NCI-H187 (cell line): ENCODE measurements at regions not wholly inside any gene's neighbourhood (a gene's known extent, or its start where the extent isn't known, plus 50 kb on each side); places are given as distances from the start of the nearest gene placed in this dataset.
"Not testable (repeated sequence)": the region's sequence is repeated elsewhere in the genome, so short reads cannot be mapped to it uniquely, and the experiment has no call there.

ENCODE experiments used
- DNase-seq, 2 experiments: peaks; one replicate each; lab custom pipeline; 2025; lab: John Stamatoyannopoulos, UW

DNA sequence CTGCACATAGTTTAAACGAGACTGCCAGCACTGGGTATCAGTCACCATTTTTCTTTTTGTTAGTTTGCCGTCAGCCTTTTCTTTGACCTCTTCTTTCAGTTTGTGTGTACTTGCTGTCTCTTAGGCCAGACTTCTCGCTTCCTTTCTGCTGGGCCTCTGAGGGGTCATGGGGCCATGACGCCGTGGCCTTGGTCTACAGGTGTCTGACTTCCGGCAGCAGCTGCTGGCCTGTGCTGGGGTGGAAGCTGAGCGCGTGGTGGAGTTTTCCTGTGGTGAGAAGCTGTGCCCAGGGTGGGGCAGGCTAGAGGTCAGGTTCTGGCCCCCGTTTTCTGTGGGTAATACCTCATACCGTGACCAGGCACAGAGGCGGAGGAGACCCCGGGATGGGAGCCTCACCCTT, 101.6 kb upstream of the PZP start:
- not testable (repeated sequence) for DNase-seq

DNA sequence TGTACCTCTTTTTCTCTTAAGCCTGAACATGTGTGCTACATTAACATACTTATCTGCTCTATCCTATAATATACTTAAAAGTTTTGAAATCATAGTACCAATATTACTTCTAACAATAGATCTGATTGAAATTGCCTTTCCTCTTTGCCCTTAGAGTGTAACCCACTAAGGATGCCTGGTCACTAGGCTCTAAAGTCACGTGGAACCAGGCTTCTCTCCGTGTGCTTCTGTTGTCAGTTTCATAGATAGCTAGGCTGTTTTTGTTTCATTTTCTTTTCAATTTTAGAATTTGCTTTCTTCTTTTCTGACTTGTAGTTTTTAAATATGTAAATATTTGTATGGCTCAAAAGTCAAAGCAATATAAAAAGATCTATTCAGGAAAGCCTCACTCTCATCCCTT, 100.5 kb upstream of the PZP start:
- DNase-seq = not testable (repeated sequence)

- not testable (repeated sequence) for DNase-seq
Observed at GRCh38 chr12:9308163-9308562, 100.0 kb upstream of the PZP start.

DNA sequence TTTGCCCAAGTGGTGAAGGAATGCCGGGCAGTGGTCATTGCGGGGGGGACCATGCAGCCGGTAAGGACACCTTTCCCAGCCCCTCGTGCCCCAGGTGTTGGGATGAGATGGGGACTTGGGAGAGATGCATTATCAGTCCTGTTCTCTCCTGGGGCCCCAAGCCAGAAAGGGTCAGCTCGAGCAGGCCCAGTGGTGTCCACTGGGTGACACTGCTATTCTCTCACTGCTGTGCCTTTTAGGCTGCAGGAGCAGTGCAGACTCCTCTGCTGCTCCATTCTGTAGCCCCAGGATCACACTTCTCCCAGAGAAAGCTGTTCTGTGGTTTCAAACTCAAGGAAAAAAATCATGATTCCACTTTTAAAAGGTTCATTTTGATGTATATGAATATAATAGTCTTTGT, 99.1 kb upstream of the PZP start:
- DNase-seq = not testable (repeated sequence)

DNA sequence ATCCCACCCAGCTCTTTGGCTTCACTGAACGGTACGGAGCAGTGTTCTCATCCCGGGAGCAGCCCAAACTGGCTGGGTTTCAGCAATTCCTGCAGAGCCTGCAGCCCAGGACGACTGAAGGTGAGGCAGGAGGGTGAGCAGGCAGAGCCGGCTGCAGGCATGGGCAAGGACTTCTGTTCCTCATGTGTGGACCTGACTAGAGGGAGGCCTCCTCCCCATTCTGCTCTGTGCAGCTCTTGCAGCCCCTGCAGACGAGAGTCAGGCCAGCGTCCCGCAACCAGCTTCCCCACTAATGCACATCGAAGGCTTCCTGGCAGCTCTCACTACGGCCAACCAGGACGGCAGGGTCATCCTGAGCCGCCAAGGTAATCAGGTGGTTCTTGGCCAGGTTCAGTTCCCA, 97.8 kb upstream of the PZP start:
- DNase-seq = not testable (repeated sequence)

DNA sequence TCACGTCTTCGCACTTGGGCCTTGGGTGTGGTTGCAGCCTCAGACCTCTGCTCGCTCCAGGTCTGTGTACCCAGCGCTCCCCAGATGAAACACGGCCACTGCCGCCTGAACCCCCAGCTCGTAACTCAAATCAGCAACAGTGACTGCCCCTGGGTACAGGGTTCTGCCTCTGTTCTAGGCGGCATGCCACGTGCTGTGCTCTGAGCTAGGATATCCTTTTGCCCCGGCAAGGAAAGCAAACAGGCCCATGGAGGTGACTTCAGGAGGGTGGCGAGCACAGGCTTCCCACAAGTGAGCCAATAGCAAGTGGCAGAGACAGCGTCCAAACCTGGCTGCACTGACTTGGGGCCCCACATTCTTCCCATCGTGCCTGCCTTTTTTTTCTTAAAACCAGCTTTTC, 96.3 kb upstream of the PZP start:
- DNase-seq = not testable (repeated sequence)

DNA sequence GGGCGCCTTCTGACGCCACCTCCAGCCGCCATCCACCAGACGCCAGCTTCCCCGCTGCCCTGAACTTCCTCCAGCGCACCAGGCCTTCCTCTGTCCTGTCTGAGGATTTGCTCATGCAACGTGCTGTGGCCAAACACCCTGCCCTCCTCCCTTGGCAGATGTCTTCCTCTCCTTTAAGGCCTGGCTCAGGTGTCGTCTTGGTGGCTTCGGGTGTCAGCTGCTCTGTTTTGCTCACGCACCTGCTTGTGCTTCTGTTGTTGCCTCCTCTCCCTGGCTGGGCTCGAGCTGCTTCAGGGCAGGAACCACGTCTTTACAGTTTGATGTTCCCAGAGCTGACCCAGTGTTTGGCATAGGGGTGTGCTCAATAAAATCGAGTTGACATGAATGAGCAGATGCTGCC, 87.7 kb upstream of the PZP start:
- not testable (repeated sequence) for DNase-seq

DNA sequence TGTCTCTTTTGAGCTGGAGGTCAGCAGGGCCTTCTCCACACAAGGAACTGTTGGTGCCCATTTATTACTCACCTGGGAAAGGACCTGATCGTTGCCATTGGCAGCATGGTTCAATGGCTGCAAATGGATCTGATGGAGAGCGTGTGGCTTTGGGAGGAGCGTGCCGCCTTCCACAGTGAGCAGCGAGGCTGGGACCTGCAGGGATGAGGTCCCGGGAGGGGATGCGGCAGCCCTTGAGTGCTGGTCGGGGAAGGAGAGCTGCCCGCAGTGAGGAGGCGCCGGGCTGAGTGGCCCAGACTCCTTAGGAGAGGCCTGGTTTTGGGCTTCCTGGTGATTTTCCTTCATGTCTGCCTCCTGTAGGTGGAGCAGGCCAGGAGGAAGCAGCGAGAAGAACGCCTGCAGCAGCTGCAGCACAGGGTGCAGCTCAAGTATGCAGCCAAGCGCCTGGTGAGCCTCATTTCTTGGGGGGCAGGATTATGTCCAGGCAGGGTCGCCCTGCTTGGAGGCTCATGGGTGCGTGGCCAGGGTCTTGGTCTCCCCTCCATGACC, 86.0 kb upstream of the PZP start:
- DNase-seq = not testable (repeated sequence)

DNA sequence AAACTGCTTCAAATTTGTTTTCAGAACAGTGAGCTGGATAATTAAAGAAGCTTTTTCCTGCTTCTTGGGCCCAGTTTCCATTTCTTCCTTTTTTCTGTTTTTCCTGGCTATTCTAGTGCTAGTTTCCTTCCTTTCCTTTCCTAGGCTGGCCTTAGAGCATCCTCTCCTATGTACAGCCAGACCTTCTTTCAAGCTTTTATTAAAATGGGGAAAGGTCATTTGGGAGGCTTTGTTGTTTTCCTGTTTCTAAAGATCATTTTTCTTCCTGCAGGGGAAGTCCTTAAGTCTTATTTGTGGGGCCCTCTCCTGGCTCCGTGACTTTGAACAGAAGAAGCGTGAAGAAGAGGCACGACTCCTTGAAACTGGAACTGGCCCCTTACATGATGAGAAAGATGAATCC, 85.2 kb upstream of the PZP start:
- not testable (repeated sequence) for DNase-seq

- DNase-seq = not testable (repeated sequence)
Observed at GRCh38 chr12:9289984-9290383, 81.8 kb upstream of the PZP start.

GRCh38 chr12:9284724-9285123, 76.5 kb upstream of the PZP start:
- DNase-seq = not testable (repeated sequence)

- not testable (repeated sequence) for DNase-seq
Observed at GRCh38 chr12:9284197-9284596, 76.0 kb upstream of the PZP start.

- DNase-seq = peak; percentile 18 to 76
Observed at GRCh38 chr12:9283346-9284095, 75.3 kb upstream of the PZP start.

GRCh38 chr12:9276990-9277389, 68.8 kb upstream of the PZP start:
- no peak for DNase-seq

GRCh38 chr12:9273276-9273675, 65.1 kb upstream of the PZP start:
- DNase-seq = no peak

DNA sequence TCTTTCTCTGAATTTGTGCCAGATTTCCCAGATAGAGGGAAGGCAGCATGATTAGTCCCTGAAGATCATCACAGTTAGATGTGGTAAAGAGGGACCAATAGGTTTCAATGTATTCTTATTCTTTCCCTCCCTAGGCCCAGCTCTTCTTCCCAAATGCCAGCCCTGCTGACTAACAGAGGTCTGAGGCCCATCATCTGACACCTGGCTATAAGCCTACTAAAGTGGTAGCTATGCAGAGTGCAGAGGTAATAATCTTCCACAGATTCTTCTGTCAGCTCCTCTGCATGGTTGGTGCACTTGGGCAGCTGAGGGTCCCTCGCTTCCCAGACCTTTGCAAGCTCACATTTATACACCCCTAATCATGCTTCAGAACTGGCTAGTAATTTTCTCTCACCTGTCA, 63.7 kb upstream of the PZP start:
- DNase-seq = no peak

DNA sequence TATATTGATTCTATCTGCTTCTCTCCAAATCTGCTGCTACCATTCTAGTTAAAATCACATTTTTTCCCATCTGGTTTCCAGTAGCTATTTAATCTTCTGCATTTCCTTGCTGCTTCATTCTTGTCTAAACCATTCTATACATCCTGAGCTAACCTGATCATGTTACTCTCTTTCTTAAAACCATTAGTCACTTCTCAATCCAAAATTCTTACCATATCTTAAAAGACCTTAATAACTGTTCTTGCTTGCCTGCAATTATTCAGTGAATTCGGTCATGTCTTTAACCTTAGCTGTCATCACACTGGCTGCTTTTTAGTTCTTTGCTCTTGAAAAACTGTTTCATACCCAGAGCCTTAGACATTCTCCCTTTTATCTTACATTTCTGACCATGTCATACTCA, 56.4 kb upstream of the PZP start:
- no peak for DNase-seq

DNA sequence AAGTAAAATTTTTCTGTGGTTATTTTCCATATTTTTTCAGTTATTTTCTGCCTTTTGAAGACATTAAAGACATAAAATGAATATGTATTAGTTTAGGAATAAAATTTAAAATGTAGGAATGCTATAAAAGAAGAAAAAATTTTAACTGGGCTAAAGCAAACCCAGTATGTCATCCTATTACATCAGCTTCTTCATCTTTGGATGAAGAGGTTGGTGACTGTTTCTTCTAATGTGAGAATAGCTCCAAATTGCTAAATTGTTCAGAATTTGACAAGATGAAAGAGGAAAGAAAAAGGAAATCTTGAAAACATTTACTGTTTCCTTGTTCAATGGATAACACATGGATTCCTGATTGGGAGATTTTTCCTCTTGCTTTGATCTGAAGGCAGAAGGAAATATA, 52.7 kb upstream of the PZP start:
- DNase-seq = no peak

- no peak for DNase-seq
Observed at GRCh38 chr12:9258676-9259075, 50.5 kb upstream of the PZP start.
